ENCODE measurements at regions not wholly inside any gene's neighbourhood (a gene's known extent, or its start where the extent isn't known, plus 50 kb on each side); places are given as distances from the start of the nearest gene placed in this dataset.

- no peak for DNase-seq (ENCODE audit: extremely low spot score)
- no peak overlapping the region for H3K4me3 ChIP-seq
- TF ChIP-seq EP300 (IDR thresholded peaks at IDR 0.05) (no peak), POLR2A (IDR thresholded peaks at IDR 0.05; ENCODE audit: low read depth) (no peak), CTCF (IDR thresholded peaks at IDR 0.05) (no peak), POLR2AphosphoS5 (IDR thresholded peaks at IDR 0.05) (no peak)
- intact Hi-C loops (cut with DNase I) = no loop called here
- H3K4me1 ChIP-seq = no peaks in the 10 kb centered on the region
- H3K27me3 ChIP-seq = no peaks in the 10 kb centered on the region
- H3K36me3 ChIP-seq = no peaks in the 10 kb centered on the region
- WGBS = 78% methylated on average over 3 of the region's 3 CpGs
- H3K27ac ChIP-seq (replicated peaks in 1 of 4) = no peak overlapping the region
- no peaks in the 10 kb centered on the region for H3K9me3 ChIP-seq
Observed at GRCh38 chr5:89694026-89694550, 715.5 kb downstream of the CETN3 start.

- Histone ChIP-seq H3K27me3 (no peaks in the 10 kb centered on the region), H3K4me1 (peaks cover 0 to 6% (median 3%) of the 10 kb centered on the region in 4 donors), H3K27ac (replicated peaks in 1 of 4) (no peak overlapping the region), H3K36me3 (no peaks in the 10 kb centered on the region), H3K9me3 (no peaks in the 10 kb centered on the region), H3K4me3 (no peak overlapping the region)
- WGBS = 94% methylated on average over 1 of the region's 1 CpG
- no peak for DNase-seq (ENCODE audit: extremely low spot score)
- TF ChIP-seq EP300 (IDR thresholded peaks at IDR 0.05) = no peak
- no peak for TF ChIP-seq POLR2A (IDR thresholded peaks at IDR 0.05; ENCODE audit: low read depth)
- no peak for TF ChIP-seq CTCF (IDR thresholded peaks at IDR 0.05)
- TF ChIP-seq POLR2AphosphoS5 (IDR thresholded peaks at IDR 0.05) = no peak
- intact Hi-C loops (cut with DNase I) = no loop called here
Observed at GRCh38 chr5:89690331-89690730, 719.2 kb downstream of the CETN3 start.

GRCh38 chr5:89686081-89686765 lies 723.3 kb downstream of the CETN3 start:
- 34% methylated on average over 4 of the region's 4 CpGs for WGBS

GRCh38 chr5:89676634-89677033 lies 732.9 kb downstream of the CETN3 start:
- no peak for DNase-seq (ENCODE audit: extremely low spot score)
- no peak for TF ChIP-seq EP300 (IDR thresholded peaks at IDR 0.05)
- TF ChIP-seq POLR2A (IDR thresholded peaks at IDR 0.05; ENCODE audit: low read depth) = no peak
- no peak for TF ChIP-seq CTCF (IDR thresholded peaks at IDR 0.05)
- no peak for TF ChIP-seq POLR2AphosphoS5 (IDR thresholded peaks at IDR 0.05)
- Histone ChIP-seq H3K27ac (replicated peaks in 1 of 4) (no peak overlapping the region), H3K4me1 (no peaks in the 10 kb centered on the region), H3K9me3 (no peaks in the 10 kb centered on the region), H3K4me3 (no peak overlapping the region), H3K27me3 (no peaks in the 10 kb centered on the region), H3K36me3 (no peaks in the 10 kb centered on the region)
- 88% methylated on average over 2 of the region's 2 CpGs for WGBS
- intact Hi-C loops (cut with DNase I) = no loop called here

More at GRCh38 chr5:89686081-89686765, 723.3 kb downstream of the CETN3 start:
- Histone ChIP-seq H3K4me1 (peaks cover 0 to 6% (median 3%) of the 10 kb centered on the region in 4 donors), H3K27ac (replicated peaks in 1 of 4) (no peak overlapping the region), H3K4me3 (no peak overlapping the region), H3K36me3 (no peaks in the 10 kb centered on the region), H3K27me3 (no peaks in the 10 kb centered on the region), H3K9me3 (no peaks in the 10 kb centered on the region)
- DNase-seq (ENCODE audit: extremely low spot score) = no peak
- intact Hi-C loops (cut with DNase I) = no loop called here
- no peak for TF ChIP-seq POLR2AphosphoS5 (IDR thresholded peaks at IDR 0.05)

GRCh38 chr5:89673019-89673418 lies 736.5 kb downstream of the CETN3 start:
- TF ChIP-seq EP300 (IDR thresholded peaks at IDR 0.05) (no peak), CTCF (IDR thresholded peaks at IDR 0.05) (no peak), POLR2AphosphoS5 (IDR thresholded peaks at IDR 0.05) (no peak), POLR2A (IDR thresholded peaks at IDR 0.05; ENCODE audit: low read depth) (no peak)

More at GRCh38 chr5:89673019-89673418, 736.5 kb downstream of the CETN3 start:
- DNase-seq (ENCODE audit: extremely low spot score) = no peak
- Histone ChIP-seq H3K27ac (replicated peaks in 1 of 4) (no peak overlapping the region), H3K9me3 (no peaks in the 10 kb centered on the region), H3K4me3 (no peak overlapping the region), H3K4me1 (no peaks in the 10 kb centered on the region), H3K27me3 (no peaks in the 10 kb centered on the region), H3K36me3 (no peaks in the 10 kb centered on the region)
- intact Hi-C loops (cut with DNase I) = no loop called here
- WGBS = 98% methylated on average over 1 of the region's 1 CpG

Measured in esophagus muscularis mucosa (tissue), 4 donors.